Tibial nerve (tissue), 4 donors: ENCODE measurements at regions not wholly inside any gene's neighbourhood (a gene's known extent, or its start where the extent isn't known, plus 50 kb on each side); places are given as distances from the start of the nearest gene placed in this dataset.

Experiments used
- CTCF ChIP-seq, 5 experiments: fragments of 200-600 bp in 3 of 5; fragments of 450-650 bp in 2 of 5; sonication (generic) in 3 of 5; IDR thresholded peaks; one replicate each; pipeline ENCODE4 v1.5.1; 2016 to 2019; ENCODE audit warnings: antibody characterized with exemption in 5 of 5, mild to moderate bottlenecking in 3 of 5, moderate library complexity in 2 of 5
- EP300 ChIP-seq, 2 donors: sonication (generic); formaldehyde crosslinking; IDR thresholded peaks; one replicate each; pipeline ENCODE4 v1.6.1; 2017; ENCODE audit warnings: antibody characterized with exemption in 2 of 2, mild to moderate bottlenecking in 1 of 2
- POLR2A ChIP-seq, 2 donors: fragments of 450-650 bp; IDR thresholded peaks; one replicate each; pipeline ENCODE4 v1.6.1; 2017; ENCODE audit warnings: antibody characterized with exemption in 2 of 2, mild to moderate bottlenecking in 2 of 2, moderate library complexity in 2 of 2

- TF ChIP-seq CTCF (IDR thresholded peaks at IDR 0.05) (no peak), POLR2A (IDR thresholded peaks at IDR 0.05) (no peak), EP300 (IDR thresholded peaks at IDR 0.05) (no peak)
These were observed 90.0 kb downstream of the IGLL5 start for GRCh38 chr22:22977479-22978200.
